ENCODE measurements at regions not wholly inside any gene's neighbourhood (a gene's known extent, or its start where the extent isn't known, plus 50 kb on each side); places are given as distances from the start of the nearest gene placed in this dataset.

DNA sequence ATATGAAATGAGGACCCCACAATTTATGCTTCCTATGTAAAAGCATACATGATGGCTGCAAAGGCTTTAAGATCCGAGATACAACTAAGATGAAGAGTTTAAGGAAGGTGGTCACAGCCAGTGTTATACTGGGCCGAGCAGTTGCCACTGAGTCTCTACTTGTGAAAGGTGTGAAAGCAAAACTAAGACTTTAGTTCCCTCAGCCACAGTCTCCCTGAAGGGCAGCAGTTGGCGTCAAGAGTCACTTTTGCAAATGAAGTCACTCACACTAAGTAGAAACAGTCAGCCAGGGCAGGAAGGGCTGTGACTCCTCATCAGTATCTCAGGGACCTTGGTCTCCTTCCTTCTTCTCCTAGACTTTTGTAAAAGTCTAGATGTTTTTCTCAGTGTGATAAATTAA is 191.6 kb upstream of the MCHR2 start:
- Histone ChIP-seq H3K4me3 (ENCODE audit: insufficient read depth, low read length, poor library complexity, severe bottlenecking) (no peak overlapping the region), H3K36me3 (ENCODE audit: low read length) (no peaks in the 10 kb centered on the region), H3K27me3 (ENCODE audit: low read length) (no peaks in the 10 kb centered on the region), H3K79me2 (ENCODE audit: insufficient read depth, low read length) (no peaks in the 10 kb centered on the region), H2AFZ (ENCODE audit: low read depth, low read length, severe bottlenecking) (no peak overlapping the region), H3K9me2 (replicated peaks; ENCODE audit: insufficient read depth, low read length) (no peaks in the 10 kb centered on the region), H3K4me2 (ENCODE audit: low read depth, low read length, poor library complexity, severe bottlenecking) (no peak overlapping the region), H3K27ac (ENCODE audit: low read depth, low read length) (no peak overlapping the region), H3K9me3 (ENCODE audit: insufficient read depth, low read length) (no peaks in the 10 kb centered on the region), H4K20me1 (ENCODE audit: low read depth, low read length) (no peaks in the 10 kb centered on the region), H3K9ac (ENCODE audit: low read length) (no peak overlapping the region), H3F3A (ENCODE audit: insufficient read depth) (no peaks in the 10 kb centered on the region)
- no peak for TF ChIP-seq EZH2phosphoT487 (conservative IDR thresholded peaks at IDR 0.05; ENCODE audit: low read length)
- TF ChIP-seq, protein P1, sequence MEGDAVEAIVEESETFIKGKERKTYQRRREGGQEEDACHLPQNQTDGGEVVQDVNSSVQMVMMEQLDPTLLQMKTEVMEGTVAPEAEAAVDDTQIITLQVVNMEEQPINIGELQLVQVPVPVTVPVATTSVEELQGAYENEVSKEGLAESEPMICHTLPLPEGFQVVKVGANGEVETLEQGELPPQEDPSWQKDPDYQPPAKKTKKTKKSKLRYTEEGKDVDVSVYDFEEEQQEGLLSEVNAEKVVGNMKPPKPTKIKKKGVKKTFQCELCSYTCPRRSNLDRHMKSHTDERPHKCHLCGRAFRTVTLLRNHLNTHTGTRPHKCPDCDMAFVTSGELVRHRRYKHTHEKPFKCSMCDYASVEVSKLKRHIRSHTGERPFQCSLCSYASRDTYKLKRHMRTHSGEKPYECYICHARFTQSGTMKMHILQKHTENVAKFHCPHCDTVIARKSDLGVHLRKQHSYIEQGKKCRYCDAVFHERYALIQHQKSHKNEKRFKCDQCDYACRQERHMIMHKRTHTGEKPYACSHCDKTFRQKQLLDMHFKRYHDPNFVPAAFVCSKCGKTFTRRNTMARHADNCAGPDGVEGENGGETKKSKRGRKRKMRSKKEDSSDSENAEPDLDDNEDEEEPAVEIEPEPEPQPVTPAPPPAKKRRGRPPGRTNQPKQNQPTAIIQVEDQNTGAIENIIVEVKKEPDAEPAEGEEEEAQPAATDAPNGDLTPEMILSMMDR (IDR thresholded peaks at IDR 0.05; ENCODE audit: insufficient read depth, low read length, poor library complexity, severe bottlenecking) = no peak

DNA sequence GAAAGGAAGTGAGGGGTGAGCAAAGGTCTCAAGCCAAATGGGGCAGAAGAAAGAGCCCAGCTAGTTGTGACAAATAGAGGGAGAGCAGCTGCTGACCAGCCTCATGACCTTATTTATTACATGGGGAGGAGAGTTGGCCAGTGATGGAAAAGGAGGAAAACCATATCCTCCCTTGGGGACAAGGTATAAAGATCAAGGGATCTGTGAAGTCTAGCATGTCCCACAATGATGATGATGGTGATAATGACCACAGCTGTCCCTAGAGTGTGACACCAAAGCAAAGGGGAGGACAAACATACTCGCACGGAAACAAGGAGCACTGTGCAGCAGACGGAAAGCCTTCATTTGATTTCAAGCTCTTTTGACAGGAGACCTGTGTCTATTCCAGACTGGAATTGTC is 190.4 kb upstream of the MCHR2 start:
- TF ChIP-seq, protein P1 (IDR thresholded peaks at IDR 0.05; ENCODE audit: insufficient read depth, low read length, poor library complexity, severe bottlenecking) = no peak
- no peak for TF ChIP-seq EZH2phosphoT487 (conservative IDR thresholded peaks at IDR 0.05; ENCODE audit: low read length)
- Histone ChIP-seq H3K4me2 (ENCODE audit: low read depth, low read length, poor library complexity, severe bottlenecking) (no peak overlapping the region), H3K9me2 (replicated peaks; ENCODE audit: insufficient read depth, low read length) (no peaks in the 10 kb centered on the region)

DNA sequence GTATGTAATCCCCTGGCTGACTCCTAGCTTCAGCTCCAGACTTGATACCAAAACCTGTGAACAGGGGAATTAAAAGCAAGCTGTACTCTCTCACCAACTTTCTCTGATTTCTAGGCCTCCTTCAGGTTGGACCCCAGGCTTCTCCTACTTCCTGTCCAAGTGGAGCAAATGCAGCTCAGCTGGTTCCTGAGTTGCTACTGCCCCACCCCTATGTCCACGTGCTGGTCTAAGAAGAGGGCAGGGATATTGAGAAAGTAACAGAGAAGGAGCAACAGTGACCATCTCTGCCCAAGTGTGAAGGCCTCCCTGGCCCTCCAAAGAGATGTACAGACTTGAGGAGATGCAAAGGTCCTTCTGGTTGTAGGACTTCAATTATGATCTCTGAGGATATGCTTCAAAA is 188.3 kb upstream of the MCHR2 start:
- Histone ChIP-seq H4K20me1 (ENCODE audit: low read depth, low read length) (no peaks in the 10 kb centered on the region), H3K36me3 (ENCODE audit: low read length) (no peaks in the 10 kb centered on the region), H3K9me2 (replicated peaks; ENCODE audit: insufficient read depth, low read length) (no peaks in the 10 kb centered on the region), H3K4me3 (ENCODE audit: insufficient read depth, low read length, poor library complexity, severe bottlenecking) (no peak overlapping the region), H3K9me3 (ENCODE audit: insufficient read depth, low read length) (no peaks in the 10 kb centered on the region), H2AFZ (ENCODE audit: low read depth, low read length, severe bottlenecking) (no peak overlapping the region), H3K4me2 (ENCODE audit: low read depth, low read length, poor library complexity, severe bottlenecking) (no peak overlapping the region), H3K79me2 (ENCODE audit: insufficient read depth, low read length) (no peaks in the 10 kb centered on the region), H3K9ac (ENCODE audit: low read length) (no peak overlapping the region), H3K27me3 (ENCODE audit: low read length) (no peaks in the 10 kb centered on the region), H3K27ac (ENCODE audit: low read depth, low read length) (no peak overlapping the region), H3F3A (ENCODE audit: insufficient read depth) (no peaks in the 10 kb centered on the region)
- no peak for TF ChIP-seq EZH2phosphoT487 (conservative IDR thresholded peaks at IDR 0.05; ENCODE audit: low read length)
- TF ChIP-seq, protein P1 (IDR thresholded peaks at IDR 0.05; ENCODE audit: insufficient read depth, low read length, poor library complexity, severe bottlenecking) = no peak

More for the DNA sequence above, 190.4 kb upstream of the MCHR2 start:
- Histone ChIP-seq H3K27ac (ENCODE audit: low read depth, low read length) (no peak overlapping the region), H3K9ac (ENCODE audit: low read length) (no peak overlapping the region), H3K27me3 (ENCODE audit: low read length) (no peaks in the 10 kb centered on the region), H4K20me1 (ENCODE audit: low read depth, low read length) (no peaks in the 10 kb centered on the region), H2AFZ (ENCODE audit: low read depth, low read length, severe bottlenecking) (no peak overlapping the region), H3K79me2 (ENCODE audit: insufficient read depth, low read length) (no peaks in the 10 kb centered on the region), H3K9me3 (ENCODE audit: insufficient read depth, low read length) (no peaks in the 10 kb centered on the region), H3F3A (ENCODE audit: insufficient read depth) (no peaks in the 10 kb centered on the region), H3K4me3 (ENCODE audit: insufficient read depth, low read length, poor library complexity, severe bottlenecking) (no peak overlapping the region), H3K36me3 (ENCODE audit: low read length) (no peaks in the 10 kb centered on the region)
